GM18498 (cell line): ENCODE measurements at regions not wholly inside any gene's neighbourhood (a gene's known extent, or its start where the extent isn't known, plus 50 kb on each side); places are given as distances from the start of the nearest gene placed in this dataset.

Source experiments
- ATAC-seq: cut with Tn5 transposase; IDR thresholded peaks from one replicate; pipeline ENCODE4 v1.9.1; 2021; ENCODE audit warnings: mild to moderate bottlenecking, moderate library complexity; ENCODE audit not compliant: unreplicated experiment

- ATAC-seq: no peak
These were observed 1181.3 kb downstream of the BRD1 start for GRCh38 chr22:48646216-48646925.

- ATAC-seq: no peak
These were observed 1181.9 kb downstream of the BRD1 start for GRCh38 chr22:48645766-48646165.

GRCh38 chr22:48644997-48645396, 1182.7 kb downstream of the BRD1 start:
- no peak for ATAC-seq

- ATAC-seq: no peak
These were observed 1183.6 kb downstream of the BRD1 start for GRCh38 chr22:48644108-48644507.

- no peak for ATAC-seq
These were observed 1184.5 kb downstream of the BRD1 start for GRCh38 chr22:48643066-48643731.

GRCh38 chr22:48642550-48642949, 1185.1 kb downstream of the BRD1 start:
- ATAC-seq: no peak

- no peak for ATAC-seq
These were observed 1185.7 kb downstream of the BRD1 start for GRCh38 chr22:48641906-48642475.

- ATAC-seq: no peak
These were observed 1186.5 kb downstream of the BRD1 start for GRCh38 chr22:48640890-48641841.

- ATAC-seq: no peak
These were observed 1187.6 kb downstream of the BRD1 start for GRCh38 chr22:48639896-48640748.

GRCh38 chr22:48639021-48639795, 1188.5 kb downstream of the BRD1 start:
- no peak for ATAC-seq

- ATAC-seq: no peak
These were observed 1190.4 kb downstream of the BRD1 start for GRCh38 chr22:48637231-48637630.

GRCh38 chr22:48636746-48637145, 1190.9 kb downstream of the BRD1 start:
- ATAC-seq: no peak

GRCh38 chr22:48635816-48636215, 1191.9 kb downstream of the BRD1 start:
- no peak for ATAC-seq

GRCh38 chr22:48635031-48635430, 1192.6 kb downstream of the BRD1 start:
- ATAC-seq: no peak

GRCh38 chr22:48633996-48634836, 1193.5 kb downstream of the BRD1 start:
- no peak for ATAC-seq

- no peak for ATAC-seq
These were observed 1194.9 kb downstream of the BRD1 start for GRCh38 chr22:48632646-48633246.

GRCh38 chr22:48631288-48631863, 1196.3 kb downstream of the BRD1 start:
- no peak for ATAC-seq

- no peak for ATAC-seq
These were observed 1196.8 kb downstream of the BRD1 start for GRCh38 chr22:48630848-48631247.
